ENCODE measurements at regions not wholly inside any gene's neighbourhood (a gene's known extent, or its start where the extent isn't known, plus 50 kb on each side); places are given as distances from the start of the nearest gene placed in this dataset.

- Histone ChIP-seq H2BK120ac (ENCODE audit: insufficient read depth, low read length, poor library complexity) (no peak overlapping the region), H3K27ac (ENCODE audit: low read depth, low read length) (no peak overlapping the region), H3K4me3 (ENCODE audit: low read depth, low read length) (no peak overlapping the region), H3K4me2 (ENCODE audit: low read length) (no peak overlapping the region), H3K14ac (ENCODE audit: low read length) (no peak overlapping the region), H2AFZ (ENCODE audit: insufficient read depth, low read length, poor library complexity) (no peak overlapping the region), H3K18ac (ENCODE audit: low read length) (no peak overlapping the region), H4K8ac (ENCODE audit: low read depth, low read length) (no peak overlapping the region), H3K23ac (ENCODE audit: low read length) (no peak overlapping the region), H3K79me2 (ENCODE audit: control insufficient read depth, insufficient read depth, low read length, poor library complexity) (no peaks in the 10 kb centered on the region), H3K9ac (ENCODE audit: low read length) (no peak overlapping the region), H3K9me3 (ENCODE audit: insufficient read depth, low read depth, low read length) (no peaks in the 10 kb centered on the region), H2BK12ac (ENCODE audit: low read length) (no peak overlapping the region), H4K91ac (ENCODE audit: low read depth, low read length) (no peak overlapping the region), H4K12ac (ENCODE audit: low read depth, low read length) (no peak overlapping the region), H3K4ac (ENCODE audit: low read depth, low read length) (no peak overlapping the region), H3K36me3 (ENCODE audit: control insufficient read depth in 1 of 2, insufficient read depth in 2 of 2, low read length in 2 of 2) (no peaks in the 10 kb centered on the region), H3K79me1 (ENCODE audit: low read length) (no peaks in the 10 kb centered on the region), H3K27me3 (ENCODE audit: insufficient read depth, low read length) (no peaks in the 10 kb centered on the region), H2AK5ac (ENCODE audit: low read length) (no peak overlapping the region), H2BK5ac (ENCODE audit: low read depth, low read length, poor library complexity) (no peak overlapping the region), H3K4me1 (ENCODE audit: control insufficient read depth in 1 of 2, insufficient read depth in 2 of 2, low read length in 2 of 2) (no peaks in the 10 kb centered on the region)
- no peak for DNase-seq
- WGBS (ENCODE audit: extremely low coverage, insufficient coverage, insufficient read length) = no CpG with 5 or more reads among the region's 2 CpGs
These were observed 182.1 kb upstream of the FBXL4 start for GRCh38 chr6:99129835-99130234.

- H3K9ac ChIP-seq (ENCODE audit: low read length) = no peak overlapping the region
- no peaks in the 10 kb centered on the region for H3K36me3 ChIP-seq (ENCODE audit: control insufficient read depth in 1 of 2, insufficient read depth in 2 of 2, low read length in 2 of 2)
- no peak for DNase-seq
- no peaks in the 10 kb centered on the region for H3K27me3 ChIP-seq (ENCODE audit: insufficient read depth, low read length)
- no peak overlapping the region for H2AFZ ChIP-seq (ENCODE audit: insufficient read depth, low read length, poor library complexity)
- H3K14ac ChIP-seq (ENCODE audit: low read length) = no peak overlapping the region
- H4K12ac ChIP-seq (ENCODE audit: low read depth, low read length) = no peak overlapping the region
- H3K27ac ChIP-seq (ENCODE audit: low read depth, low read length) = no peak overlapping the region
- no peak overlapping the region for H2BK12ac ChIP-seq (ENCODE audit: low read length)
- H3K18ac ChIP-seq (ENCODE audit: low read length) = no peak overlapping the region
- H3K4me2 ChIP-seq (ENCODE audit: low read length) = no peak overlapping the region
- H3K9me3 ChIP-seq (ENCODE audit: insufficient read depth, low read depth, low read length) = no peaks in the 10 kb centered on the region
- H2BK120ac ChIP-seq (ENCODE audit: insufficient read depth, low read length, poor library complexity) = no peak overlapping the region
- H2AK5ac ChIP-seq (ENCODE audit: low read length) = no peak overlapping the region
- no CpG with 5 or more reads among the region's 3 CpGs for WGBS (ENCODE audit: extremely low coverage, insufficient coverage, insufficient read length)
- H3K79me1 ChIP-seq (ENCODE audit: low read length) = no peaks in the 10 kb centered on the region
- H3K4me3 ChIP-seq (ENCODE audit: low read depth, low read length) = no peak overlapping the region
- no peak overlapping the region for H3K23ac ChIP-seq (ENCODE audit: low read length)
- no peak overlapping the region for H4K91ac ChIP-seq (ENCODE audit: low read depth, low read length)
- no peak overlapping the region for H2BK5ac ChIP-seq (ENCODE audit: low read depth, low read length, poor library complexity)
- no peak overlapping the region for H3K4ac ChIP-seq (ENCODE audit: low read depth, low read length)
- H3K4me1 ChIP-seq (ENCODE audit: control insufficient read depth in 1 of 2, insufficient read depth in 2 of 2, low read length in 2 of 2) = no peaks in the 10 kb centered on the region
- H4K8ac ChIP-seq (ENCODE audit: low read depth, low read length) = no peak overlapping the region
- H3K79me2 ChIP-seq (ENCODE audit: control insufficient read depth, insufficient read depth, low read length, poor library complexity) = no peaks in the 10 kb centered on the region
These were observed 174.0 kb upstream of the FBXL4 start for GRCh38 chr6:99121748-99122147.

- H3K27ac ChIP-seq (ENCODE audit: low read depth, low read length) = no peak overlapping the region
- no peaks in the 10 kb centered on the region for H3K9me3 ChIP-seq (ENCODE audit: insufficient read depth, low read depth, low read length)
- H4K91ac ChIP-seq (ENCODE audit: low read depth, low read length) = no peak overlapping the region
- H2BK120ac ChIP-seq (ENCODE audit: insufficient read depth, low read length, poor library complexity) = no peak overlapping the region
- no peak overlapping the region for H2BK5ac ChIP-seq (ENCODE audit: low read depth, low read length, poor library complexity)
- H3K9ac ChIP-seq (ENCODE audit: low read length) = no peak overlapping the region
- H3K27me3 ChIP-seq (ENCODE audit: insufficient read depth, low read length) = no peaks in the 10 kb centered on the region
- no peak overlapping the region for H2AK5ac ChIP-seq (ENCODE audit: low read length)
- H3K36me3 ChIP-seq (ENCODE audit: control insufficient read depth in 1 of 2, insufficient read depth in 2 of 2, low read length in 2 of 2) = no peaks in the 10 kb centered on the region
- no peaks in the 10 kb centered on the region for H3K4me1 ChIP-seq (ENCODE audit: control insufficient read depth in 1 of 2, insufficient read depth in 2 of 2, low read length in 2 of 2)
- H2AFZ ChIP-seq (ENCODE audit: insufficient read depth, low read length, poor library complexity) = no peak overlapping the region
- no peak overlapping the region for H3K4ac ChIP-seq (ENCODE audit: low read depth, low read length)
- no peak overlapping the region for H3K18ac ChIP-seq (ENCODE audit: low read length)
- no peak overlapping the region for H3K4me3 ChIP-seq (ENCODE audit: low read depth, low read length)
- H4K12ac ChIP-seq (ENCODE audit: low read depth, low read length) = no peak overlapping the region
- no peak overlapping the region for H3K4me2 ChIP-seq (ENCODE audit: low read length)
- no peaks in the 10 kb centered on the region for H3K79me1 ChIP-seq (ENCODE audit: low read length)
- no CpG with 5 or more reads among the region's 3 CpGs for WGBS (ENCODE audit: extremely low coverage, insufficient coverage, insufficient read length)
- H3K79me2 ChIP-seq (ENCODE audit: control insufficient read depth, insufficient read depth, low read length, poor library complexity) = no peaks in the 10 kb centered on the region
- H3K14ac ChIP-seq (ENCODE audit: low read length) = no peak overlapping the region
- H4K8ac ChIP-seq (ENCODE audit: low read depth, low read length) = no peak overlapping the region
- no peak for DNase-seq
- H3K23ac ChIP-seq (ENCODE audit: low read length) = no peak overlapping the region
- no peak overlapping the region for H2BK12ac ChIP-seq (ENCODE audit: low read length)
These were observed 172.9 kb upstream of the FBXL4 start for GRCh38 chr6:99120641-99121040.

DNA sequence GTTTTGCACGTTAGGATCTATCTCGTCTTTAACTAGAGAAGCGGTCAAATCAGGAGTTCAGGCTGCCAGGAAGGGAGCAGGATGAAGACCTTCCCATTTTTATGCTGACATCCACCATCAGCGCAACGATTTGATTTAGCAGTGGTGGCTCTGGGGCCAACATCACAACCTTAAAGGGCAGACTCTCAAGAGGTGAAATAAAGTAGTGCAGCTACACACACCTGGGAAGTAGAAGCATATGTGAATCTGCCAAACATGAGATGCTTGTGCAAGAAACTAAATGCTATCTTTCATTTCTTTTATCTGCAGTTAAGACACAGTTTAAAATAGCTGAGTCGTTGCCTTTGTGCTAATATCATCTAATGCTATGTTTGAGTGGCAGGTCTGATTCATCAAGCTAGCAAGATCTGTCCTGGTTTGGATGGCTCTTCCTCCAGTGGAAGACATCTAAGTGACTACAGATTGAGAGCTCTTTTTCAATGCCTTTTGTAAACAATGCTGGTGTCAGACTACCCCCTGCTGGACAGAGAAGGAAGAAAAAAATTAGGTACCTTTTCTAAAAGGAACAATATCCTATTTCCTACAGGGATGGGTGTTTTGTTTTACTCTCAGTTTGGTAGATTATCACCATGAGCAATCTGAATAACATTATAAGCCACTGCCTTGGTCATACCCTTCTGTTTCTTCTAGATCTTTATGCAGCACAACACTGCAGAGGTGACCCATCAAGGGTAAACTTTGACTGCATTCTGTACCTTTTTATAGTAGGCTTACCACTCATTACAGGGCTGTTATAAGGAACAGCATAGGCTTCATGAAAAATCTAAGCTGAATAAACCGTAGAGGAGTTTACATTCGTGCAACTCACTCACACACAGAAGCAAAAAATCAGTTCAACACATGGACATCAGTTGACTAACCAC, 171.6 kb upstream of the FBXL4 start:
- DNase-seq = peak in 1 of 2 donors; percentile 71
- H3K14ac ChIP-seq (ENCODE audit: low read length) = no peak overlapping the region
- H3K27me3 ChIP-seq (ENCODE audit: insufficient read depth, low read length) = no peaks in the 10 kb centered on the region
- H2BK12ac ChIP-seq (ENCODE audit: low read length) = no peak overlapping the region
- H3K9me3 ChIP-seq (ENCODE audit: insufficient read depth, low read depth, low read length) = no peaks in the 10 kb centered on the region
- H4K12ac ChIP-seq (ENCODE audit: low read depth, low read length) = no peak overlapping the region
- H3K23ac ChIP-seq (ENCODE audit: low read length) = no peak overlapping the region
- H3K18ac ChIP-seq (ENCODE audit: low read length) = no peak overlapping the region
- H4K8ac ChIP-seq (ENCODE audit: low read depth, low read length) = no peak overlapping the region
- H3K9ac ChIP-seq (ENCODE audit: low read length) = no peak overlapping the region
- H3K27ac ChIP-seq (ENCODE audit: low read depth, low read length) = no peak overlapping the region
- no peaks in the 10 kb centered on the region for H3K79me2 ChIP-seq (ENCODE audit: control insufficient read depth, insufficient read depth, low read length, poor library complexity)
- no peak overlapping the region for H2BK120ac ChIP-seq (ENCODE audit: insufficient read depth, low read length, poor library complexity)
- no CpG with 5 or more reads among the region's 8 CpGs for WGBS (ENCODE audit: extremely low coverage, insufficient coverage, insufficient read length)
- no peak overlapping the region for H3K4ac ChIP-seq (ENCODE audit: low read depth, low read length)
- no peak overlapping the region for H4K91ac ChIP-seq (ENCODE audit: low read depth, low read length)
- no peaks in the 10 kb centered on the region for H3K36me3 ChIP-seq (ENCODE audit: control insufficient read depth in 1 of 2, insufficient read depth in 2 of 2, low read length in 2 of 2)
- H3K4me2 ChIP-seq (ENCODE audit: low read length) = no peak overlapping the region
- H2AFZ ChIP-seq (ENCODE audit: insufficient read depth, low read length, poor library complexity) = no peak overlapping the region
- no peak overlapping the region for H2BK5ac ChIP-seq (ENCODE audit: low read depth, low read length, poor library complexity)
- no peak overlapping the region for H2AK5ac ChIP-seq (ENCODE audit: low read length)
- H3K4me3 ChIP-seq (ENCODE audit: low read depth, low read length) = no peak overlapping the region
- H3K4me1 ChIP-seq (ENCODE audit: control insufficient read depth in 1 of 2, insufficient read depth in 2 of 2, low read length in 2 of 2) = no peaks in the 10 kb centered on the region
- H3K79me1 ChIP-seq (ENCODE audit: low read length) = no peaks in the 10 kb centered on the region
